ENCODE measurements at regions not wholly inside any gene's neighbourhood (a gene's known extent, or its start where the extent isn't known, plus 50 kb on each side); places are given as distances from the start of the nearest gene placed in this dataset.
A peak's percentile ranks its signal among the peaks of the same experiment; 100 is the strongest.

- DNase-seq: no peak
Observed at GRCh38 chr7:34277016-34277802, 371.9 kb downstream of the BMPER start.

- no peak for DNase-seq
Observed at GRCh38 chr7:34277803-34278199, 372.5 kb downstream of the BMPER start.

- DNase-seq: no peak
Observed at GRCh38 chr7:34281260-34281659, 375.9 kb downstream of the BMPER start.

- no peak for DNase-seq
Observed at GRCh38 chr7:34282271-34282670, 375.7 kb upstream of the NPSR1 start.

- no peak for DNase-seq
Observed at GRCh38 chr7:34296663-34297062, 361.4 kb upstream of the NPSR1 start.

GRCh38 chr7:34298492-34299013, 359.5 kb upstream of the NPSR1 start:
- no peak for DNase-seq

- no peak for DNase-seq
Observed at GRCh38 chr7:34299066-34299465, 359.0 kb upstream of the NPSR1 start.

GRCh38 chr7:34307540-34307939, 350.5 kb upstream of the NPSR1 start:
- no peak for DNase-seq

- no peak for DNase-seq
Observed at GRCh38 chr7:34308595-34308994, 349.4 kb upstream of the NPSR1 start.

GRCh38 chr7:34309116-34309515, 348.9 kb upstream of the NPSR1 start:
- DNase-seq: no peak

- no peak for DNase-seq
Observed at GRCh38 chr7:34309584-34309983, 348.4 kb upstream of the NPSR1 start.

- no peak for DNase-seq
Observed at GRCh38 chr7:34311591-34311990, 346.4 kb upstream of the NPSR1 start.

GRCh38 chr7:34312624-34313023, 345.4 kb upstream of the NPSR1 start:
- no peak for DNase-seq

GRCh38 chr7:34313289-34313688, 344.7 kb upstream of the NPSR1 start:
- DNase-seq: no peak

GRCh38 chr7:34315032-34315431, 343.0 kb upstream of the NPSR1 start:
- DNase-seq: no peak

GRCh38 chr7:34317039-34317438, 341.0 kb upstream of the NPSR1 start:
- no peak for DNase-seq

GRCh38 chr7:34320412-34320811, 337.6 kb upstream of the NPSR1 start:
- DNase-seq: no peak

GRCh38 chr7:34320926-34321661, 336.9 kb upstream of the NPSR1 start:
- DNase-seq: peak; percentile 40

- no peak for DNase-seq
Observed at GRCh38 chr7:34322841-34323240, 335.2 kb upstream of the NPSR1 start.

- no peak for DNase-seq
Observed at GRCh38 chr7:34327681-34328080, 330.3 kb upstream of the NPSR1 start.

GRCh38 chr7:34330308-34330707, 327.7 kb upstream of the NPSR1 start:
- no peak for DNase-seq

- DNase-seq: no peak
Observed at GRCh38 chr7:34331102-34331501, 326.9 kb upstream of the NPSR1 start.

GRCh38 chr7:34332006-34332405, 326.0 kb upstream of the NPSR1 start:
- no peak for DNase-seq

- no peak for DNase-seq
Observed at GRCh38 chr7:34333184-34333583, 324.8 kb upstream of the NPSR1 start.
